ENCODE measurements at regions not wholly inside any gene's neighbourhood (a gene's known extent, or its start where the extent isn't known, plus 50 kb on each side); places are given as distances from the start of the nearest gene placed in this dataset.

DNA sequence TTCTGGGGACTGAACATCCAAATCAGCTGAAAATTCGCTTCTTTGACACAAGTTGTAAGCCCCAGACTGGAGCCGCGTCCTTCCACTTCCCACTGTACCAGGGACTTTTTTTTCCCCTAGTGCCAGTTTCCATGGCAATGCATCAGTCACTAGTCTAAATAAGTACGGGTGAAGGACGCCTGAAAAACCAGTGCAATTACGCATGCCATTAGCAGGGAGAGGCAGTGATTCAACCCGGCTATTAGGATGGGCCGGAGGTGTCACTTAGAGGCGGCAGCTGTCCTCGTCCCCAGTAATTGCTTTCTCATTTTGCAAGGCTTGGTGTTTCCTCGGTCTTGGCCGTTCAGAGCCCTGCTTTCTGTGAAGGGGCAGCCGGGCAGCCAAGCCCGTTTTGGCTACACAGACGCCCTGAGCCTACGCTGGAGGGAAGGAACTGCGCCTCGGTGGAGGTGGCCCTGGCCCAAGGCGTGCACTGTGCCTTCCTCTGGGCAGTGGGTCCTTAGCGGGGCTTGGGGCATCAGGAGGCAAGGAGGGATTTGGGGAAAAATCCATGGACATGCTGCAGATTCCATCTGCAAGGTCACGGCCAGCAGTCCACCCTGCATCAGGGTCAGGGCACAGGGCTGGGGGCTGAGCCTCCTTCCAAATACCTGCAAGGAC is 319.7 kb downstream of the CTTN start:
- DNase-seq = peak in 1 of 3 donors; percentile 6
- no peak for ATAC-seq (ENCODE audit: insufficient read depth, low FRiP score)
- no peak overlapping the region for H3K9ac ChIP-seq (ENCODE audit: insufficient read depth in 1 of 2, low read length in 2 of 2)

DNA sequence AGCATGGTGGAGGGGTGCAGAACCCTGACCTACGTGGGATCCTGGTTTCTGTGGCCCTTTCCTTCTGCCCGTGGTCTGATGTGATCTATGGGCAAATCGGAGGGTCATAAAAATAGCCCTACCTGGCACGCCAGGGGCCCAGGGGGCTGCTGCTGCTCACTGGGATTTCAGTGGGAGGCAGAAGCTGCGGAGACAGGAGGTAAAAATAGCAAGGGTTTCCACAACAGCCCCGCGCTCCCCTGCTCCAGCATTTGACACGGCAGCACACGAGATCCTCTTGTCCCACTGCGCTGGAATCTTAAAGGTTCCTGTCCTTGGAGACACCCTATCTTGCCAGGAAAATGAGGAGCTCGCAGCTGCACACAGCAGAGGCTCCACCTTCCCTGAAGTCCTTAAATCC is 321.2 kb downstream of the CTTN start:
- TF ChIP-seq, protein P1, sequence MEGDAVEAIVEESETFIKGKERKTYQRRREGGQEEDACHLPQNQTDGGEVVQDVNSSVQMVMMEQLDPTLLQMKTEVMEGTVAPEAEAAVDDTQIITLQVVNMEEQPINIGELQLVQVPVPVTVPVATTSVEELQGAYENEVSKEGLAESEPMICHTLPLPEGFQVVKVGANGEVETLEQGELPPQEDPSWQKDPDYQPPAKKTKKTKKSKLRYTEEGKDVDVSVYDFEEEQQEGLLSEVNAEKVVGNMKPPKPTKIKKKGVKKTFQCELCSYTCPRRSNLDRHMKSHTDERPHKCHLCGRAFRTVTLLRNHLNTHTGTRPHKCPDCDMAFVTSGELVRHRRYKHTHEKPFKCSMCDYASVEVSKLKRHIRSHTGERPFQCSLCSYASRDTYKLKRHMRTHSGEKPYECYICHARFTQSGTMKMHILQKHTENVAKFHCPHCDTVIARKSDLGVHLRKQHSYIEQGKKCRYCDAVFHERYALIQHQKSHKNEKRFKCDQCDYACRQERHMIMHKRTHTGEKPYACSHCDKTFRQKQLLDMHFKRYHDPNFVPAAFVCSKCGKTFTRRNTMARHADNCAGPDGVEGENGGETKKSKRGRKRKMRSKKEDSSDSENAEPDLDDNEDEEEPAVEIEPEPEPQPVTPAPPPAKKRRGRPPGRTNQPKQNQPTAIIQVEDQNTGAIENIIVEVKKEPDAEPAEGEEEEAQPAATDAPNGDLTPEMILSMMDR (IDR thresholded peaks at IDR 0.05; ENCODE audit: control extremely low read depth, extremely low read depth) = no peak
- DNase-seq (no peak), ATAC-seq (ENCODE audit: insufficient read depth, low FRiP score) (no peak)
- Histone ChIP-seq H3K27me3 (ENCODE audit: control insufficient read depth in 3 of 3, insufficient read depth in 3 of 3, low read length in 2 of 3) (peaks cover 0 to 2% (median under 1%) of the 10 kb centered on the region in 3 donors), H3K9ac (ENCODE audit: insufficient read depth in 1 of 2, low read length in 2 of 2) (no peak overlapping the region), H3K36me3 (ENCODE audit: control insufficient read depth in 4 of 4, insufficient read depth in 4 of 4, low read length in 4 of 4) (no peaks in the 10 kb centered on the region), H3K4me3 (no peak overlapping the region), H3K4me1 (ENCODE audit: control insufficient read depth in 5 of 5, insufficient read depth in 5 of 5, low read length in 5 of 5) (no peaks in the 10 kb centered on the region), H3K9me3 (ENCODE audit: control insufficient read depth in 4 of 4, insufficient read depth in 3 of 4, low read length in 3 of 4) (no peaks in the 10 kb centered on the region), H3K27ac (ENCODE audit: low read depth in 1 of 2, low read length in 1 of 2) (no peak overlapping the region)
- 86 to 89% methylated on average over 11 of the region's 11 CpGs for WGBS, 2 donors

More for the DNA sequence above, 319.7 kb downstream of the CTTN start:
- H3K36me3 ChIP-seq (ENCODE audit: control insufficient read depth in 4 of 4, insufficient read depth in 4 of 4, low read length in 4 of 4) = no peaks in the 10 kb centered on the region
- H3K27me3 ChIP-seq (ENCODE audit: control insufficient read depth in 3 of 3, insufficient read depth in 3 of 3, low read length in 2 of 3) = peaks cover 0 to 5% (median 2%) of the 10 kb centered on the region in 3 donors
- 63 to 71% methylated on average over 21 of the region's 21 CpGs for WGBS, 2 donors
- no peak overlapping the region for H3K27ac ChIP-seq (ENCODE audit: low read depth in 1 of 2, low read length in 1 of 2)
- TF ChIP-seq, protein P1 (IDR thresholded peaks at IDR 0.05; ENCODE audit: control extremely low read depth, extremely low read depth) = no peak
- H3K9me3 ChIP-seq (ENCODE audit: control insufficient read depth in 4 of 4, insufficient read depth in 3 of 4, low read length in 3 of 4) = no peaks in the 10 kb centered on the region
- no peak overlapping the region for H3K4me3 ChIP-seq
- peaks cover 0 to 5% (median 0%) of the 10 kb centered on the region in 5 donors for H3K4me1 ChIP-seq (ENCODE audit: control insufficient read depth in 5 of 5, insufficient read depth in 5 of 5, low read length in 5 of 5)

DNA sequence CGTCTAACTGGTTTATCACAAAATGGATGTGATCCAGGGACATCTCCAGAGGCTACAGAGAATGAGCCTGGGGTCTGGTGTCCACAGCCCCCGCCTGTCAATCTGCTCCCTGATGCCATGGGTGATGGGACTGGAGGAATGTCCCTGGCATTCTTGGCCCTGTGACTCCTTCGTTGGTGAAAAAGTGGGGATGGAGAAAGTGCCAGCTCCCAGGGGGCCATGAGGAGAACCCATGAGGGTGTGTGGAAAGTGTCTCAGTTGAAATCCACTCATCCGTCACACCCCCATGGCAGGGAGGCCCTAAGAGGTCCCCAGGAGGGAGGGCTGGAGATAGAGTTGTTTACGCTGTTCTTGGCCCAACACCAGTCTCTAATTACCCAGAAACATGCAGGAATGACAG is 322.0 kb downstream of the CTTN start:
- no peak overlapping the region for H3K27ac ChIP-seq (ENCODE audit: low read depth in 1 of 2, low read length in 1 of 2)
- no peaks in the 10 kb centered on the region for H3K4me1 ChIP-seq (ENCODE audit: control insufficient read depth in 5 of 5, insufficient read depth in 5 of 5, low read length in 5 of 5)
- no peaks in the 10 kb centered on the region for H3K36me3 ChIP-seq (ENCODE audit: control insufficient read depth in 4 of 4, insufficient read depth in 4 of 4, low read length in 4 of 4)
- no peak for ATAC-seq (ENCODE audit: insufficient read depth, low FRiP score)
- WGBS, 2 donors = 75 to 88% methylated on average over 5 of the region's 5 CpGs
- no peak overlapping the region for H3K9ac ChIP-seq (ENCODE audit: insufficient read depth in 1 of 2, low read length in 2 of 2)
- DNase-seq = no peak
- TF ChIP-seq, protein P1 (IDR thresholded peaks at IDR 0.05; ENCODE audit: control extremely low read depth, extremely low read depth) = no peak
- H3K4me3 ChIP-seq = no peak overlapping the region
- H3K9me3 ChIP-seq (ENCODE audit: control insufficient read depth in 4 of 4, insufficient read depth in 3 of 4, low read length in 3 of 4) = no peaks in the 10 kb centered on the region
- peaks cover 0 to 2% (median 0%) of the 10 kb centered on the region in 3 donors for H3K27me3 ChIP-seq (ENCODE audit: control insufficient read depth in 3 of 3, insufficient read depth in 3 of 3, low read length in 2 of 3)

DNA sequence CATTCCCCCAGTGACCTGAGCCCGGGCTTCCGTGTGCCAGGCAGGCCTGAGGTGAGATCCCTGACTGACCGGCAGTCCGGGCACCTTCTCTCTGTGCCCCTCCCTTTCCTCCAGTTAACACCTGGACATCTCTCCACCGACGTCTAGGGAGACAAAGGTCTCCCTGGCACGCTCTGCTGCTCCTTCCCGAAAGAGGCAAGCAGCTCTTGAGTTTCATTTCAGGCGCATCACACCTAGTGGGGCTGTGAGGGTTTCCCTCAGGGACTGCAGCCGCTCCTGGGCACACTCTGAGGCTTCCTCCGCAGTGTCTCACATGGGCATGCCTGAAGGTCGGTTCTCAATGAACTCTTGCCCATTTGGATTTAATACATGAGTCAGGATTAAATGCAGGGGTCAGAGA is 322.7 kb downstream of the CTTN start:
- H3K36me3 ChIP-seq (ENCODE audit: control insufficient read depth in 4 of 4, insufficient read depth in 4 of 4, low read length in 4 of 4) = no peaks in the 10 kb centered on the region
- no peak overlapping the region for H3K9ac ChIP-seq (ENCODE audit: insufficient read depth in 1 of 2, low read length in 2 of 2)
- no peak for DNase-seq
- no peak for ATAC-seq (ENCODE audit: insufficient read depth, low FRiP score)
- H3K4me3 ChIP-seq = no peak overlapping the region
- WGBS, 2 donors = 90 to 92% methylated on average over 12 of the region's 12 CpGs
- TF ChIP-seq, protein P1 (IDR thresholded peaks at IDR 0.05; ENCODE audit: control extremely low read depth, extremely low read depth) = no peak
- no peak overlapping the region for H3K27ac ChIP-seq (ENCODE audit: low read depth in 1 of 2, low read length in 1 of 2)
- peaks cover 0 to 2% (median 0%) of the 10 kb centered on the region in 3 donors for H3K27me3 ChIP-seq (ENCODE audit: control insufficient read depth in 3 of 3, insufficient read depth in 3 of 3, low read length in 2 of 3)
- no peaks in the 10 kb centered on the region for H3K4me1 ChIP-seq (ENCODE audit: control insufficient read depth in 5 of 5, insufficient read depth in 5 of 5, low read length in 5 of 5)
- H3K9me3 ChIP-seq (ENCODE audit: control insufficient read depth in 4 of 4, insufficient read depth in 3 of 4, low read length in 3 of 4) = no peaks in the 10 kb centered on the region

All from lung (tissue), 11 donors.